HepG2 (cell line): ENCODE measurements at regions not wholly inside any gene's neighbourhood (a gene's known extent, or its start where the extent isn't known, plus 50 kb on each side); places are given as distances from the start of the nearest gene placed in this dataset.

Experiments
- ATAC-seq: fragments of 200-7000 bp; cut with Tn5 transposase; 3 replicates; pipeline ENCODE4 v1.9.1; 2020; ENCODE audit warnings: mild to moderate bottlenecking, moderate library complexity
- BruUV-seq: library from RNA; stranded (reverse); fragments of 400-500 nt; replicated peaks from 2 replicates; lab custom pipeline; 2021; lab: Mats Ljungman, UMichigan
- CTCF ChIA-PET: fragments of 300-600 bp; formaldehyde crosslinking; extraction: SDS; loops from one replicate; lab custom pipeline; 2021; ENCODE audit warnings: low total read pairs, inconsistent platforms, low intra/inter-chr PET ratio; lab: Yijun Ruan, JAX
- POLR2A ChIA-PET: fragments of 350-600 bp; sonication (Branson Sonifier 250); formaldehyde crosslinking; loops from one replicate; lab custom pipeline; 2020; ENCODE audit warnings: antibody characterized with exemption, inconsistent platforms; lab: Yijun Ruan, JAX
- DNase-seq: peaks from one replicate; pipeline ENCODE4 v3.0.0-alpha.2; 2015; ENCODE audit warnings: low spot score
- FAIRE-seq: peaks from 3 replicates; lab custom pipeline; 2011; peaks lifted over from hg19 to GRCh38; lab: Jason Lieb, UNC
- H2AFZ ChIP-seq: one replicate; pipeline ENCODE4 v1.6.1; 2011; ENCODE audit warnings: low read length, inconsistent platforms
- H3K27ac ChIP-seq: fragments of 300-600 bp; 3 replicates; pipeline ENCODE4 v1.8.0; 2011; ENCODE audit warnings: mixed run types, mild to moderate bottlenecking, mixed read lengths, low read length, inconsistent platforms; ENCODE audit not compliant: insufficient read depth; ENCODE audit errors: extremely low read length
- H3K27me3 ChIP-seq, 2 experiments: fragments of 200-600 bp in 1 of 2; 2 replicates in 1 of 2; 3 replicates in 1 of 2; pipeline versions ENCODE4 v1.6.0 to v1.8.0; 2011; ENCODE audit warnings: low read length in 2 of 2, mild to moderate bottlenecking in 2 of 2, moderate library complexity in 2 of 2, inconsistent platforms in 1 of 2; ENCODE audit not compliant: insufficient read depth in 2 of 2, control insufficient read depth in 1 of 2
- H3K36me3 ChIP-seq, 2 experiments: fragments of 200-600 bp in 1 of 2; replicated peaks in 1 of 2; 2 replicates in 1 of 2; 3 replicates in 1 of 2; pipeline versions ENCODE4 v1.5.1 to v1.8.0; 2011; ENCODE audit warnings: low read length in 2 of 2, inconsistent platforms in 1 of 2; ENCODE audit not compliant: insufficient read depth in 2 of 2, control insufficient read depth in 1 of 2
- H3K4me1 ChIP-seq: 2 replicates; pipeline ENCODE4 v1.5.1; 2012; ENCODE audit warnings: low read length, inconsistent platforms; ENCODE audit not compliant: insufficient read depth
- H3K4me2 ChIP-seq: 2 replicates; pipeline ENCODE4 v1.6.0; 2011; ENCODE audit warnings: low read depth, low read length, inconsistent platforms
- H3K4me3 ChIP-seq, 3 experiments: fragments of 200-600 bp in 1 of 3; sonication (generic), shearing (Covaris generic) in 1 of 3; replicated peaks in 1 of 3; 2 replicates each; pipeline ENCODE4 v1.5.1; 2011 to 2016; ENCODE audit warnings: low read length in 3 of 3, inconsistent platforms in 2 of 3, low read depth in 2 of 3, mild to moderate bottlenecking in 2 of 3, control low read depth in 1 of 3, mixed read lengths in 1 of 3; ENCODE audit not compliant: insufficient read depth in 1 of 3
- H3K79me2 ChIP-seq: one replicate; pipeline ENCODE4 v1.6.1; 2011; ENCODE audit warnings: low read length, inconsistent platforms; ENCODE audit not compliant: insufficient read depth
- H3K9ac ChIP-seq: 2 replicates; pipeline ENCODE4 v1.6.0; 2011; ENCODE audit warnings: mild to moderate bottlenecking, low read depth, low read length, inconsistent platforms; ENCODE audit not compliant: insufficient read depth
- H3K9me3 ChIP-seq: 2 replicates; pipeline ENCODE4 v1.5.1; 2012; ENCODE audit warnings: mild to moderate bottlenecking, low read length
- H4K20me1 ChIP-seq: 2 replicates; pipeline ENCODE4 v1.6.0; 2011; ENCODE audit warnings: inconsistent platforms, mild to moderate bottlenecking, low read length, moderate library complexity; ENCODE audit not compliant: insufficient read depth
- CREM ChIP-seq, 2 experiments: sonication (generic) in 1 of 2; formaldehyde crosslinking in 1 of 2; IDR thresholded peaks; 2 replicates each; pipeline versions ENCODE4 v1.4.0 to v1.6.1; 2016 to 2020; ENCODE audit warnings: antibody characterized with exemption in 1 of 2, mild to moderate bottlenecking in 1 of 2, missing genetic modification reagents in 1 of 2
- HBP1 ChIP-seq: IDR thresholded peaks from 2 replicates; pipeline ENCODE4 v1.6.1; 2016; ENCODE audit warnings: low read depth, control low read depth
- IRF2 ChIP-seq: IDR thresholded peaks from 2 replicates; pipeline ENCODE4 v1.6.1; 2018; ENCODE audit warnings: missing genetic modification reagents, missing compliant biosample characterization
- KAT7 ChIP-seq: IDR thresholded peaks from 2 replicates; pipeline ENCODE4 v1.6.1; 2018; ENCODE audit warnings: borderline replicate concordance, missing compliant biosample characterization
- NFE2L2 ChIP-seq: fragments of 150-350 bp; IDR thresholded peaks from 2 replicates; pipeline ENCODE4 v1.6.1; 2014; ENCODE audit warnings: low read length
- NFYC ChIP-seq: IDR thresholded peaks from 2 replicates; pipeline ENCODE4 v1.6.1; 2016; ENCODE audit warnings: missing genetic modification reagents, missing compliant biosample characterization
- PLRG1 ChIP-seq: fragments of 450-650 bp; conservative IDR thresholded peaks from 2 replicates; pipeline ENCODE4 v1.6.1; 2016
- RELA ChIP-seq: sonication (generic); formaldehyde crosslinking; IDR thresholded peaks from 2 replicates; pipeline ENCODE4 v1.4.0; 2020; ENCODE audit warnings: missing genetic modification reagents
- SMYD3 ChIP-seq: sonication (generic); formaldehyde crosslinking; IDR thresholded peaks from 2 replicates; pipeline ENCODE4 v1.8.1; 2023; ENCODE audit warnings: mild to moderate bottlenecking, missing genetic modification reagents
- SRF ChIP-seq: IDR thresholded peaks from 2 replicates; pipeline ENCODE4 v1.6.1; 2011; ENCODE audit warnings: mild to moderate bottlenecking, low read depth, low read length, moderate library complexity
- ZNF232 ChIP-seq: sonication (generic); formaldehyde crosslinking; IDR thresholded peaks from 2 replicates; pipeline ENCODE4 v1.4.0; 2020; ENCODE audit warnings: missing genetic modification reagents, borderline replicate concordance
- ZNF619 ChIP-seq: sonication (generic); formaldehyde crosslinking; IDR thresholded peaks from 2 replicates; pipeline ENCODE4 v1.4.0; 2020; ENCODE audit warnings: mild to moderate bottlenecking, missing genetic modification reagents
- ZNF691 ChIP-seq: sonication (generic); formaldehyde crosslinking; IDR thresholded peaks from 2 replicates; pipeline ENCODE4 v1.4.0; 2020; ENCODE audit warnings: missing genetic modification reagents, low read depth, mild to moderate bottlenecking, borderline replicate concordance
- ZSCAN5A ChIP-seq: sonication (generic); formaldehyde crosslinking; IDR thresholded peaks from 2 replicates; pipeline ENCODE4 v1.8.0; 2022; ENCODE audit warnings: mild to moderate bottlenecking, missing genetic modification reagents, borderline replicate concordance
- WGBS: methylation state at CpG from one replicate; pipeline ENCODE4 v1.1.6; 2017; ENCODE audit warnings: low lambda C conversion rate; 5-methylcytosine and 5-hydroxymethylcytosine counted together
- in situ Hi-C: cut with HindIII; loops from 2 replicates; pipeline ENCODE4 v1.10.0; 2017; ENCODE audit warnings: low pct_unique_long_range_greater_than_20kb; ENCODE audit not compliant: extremely low pct_ligation_motif_present
- intact Hi-C: fragments of 100-400 bp; cut with micrococcal nuclease; formaldehyde crosslinking; loops from one replicate; pipeline ENCODE4 v1.10.0; 2022; ENCODE audit not compliant: unreplicated experiment
- TF ChIP-seq, protein P1 (sequence below): sonication (generic); formaldehyde crosslinking; IDR thresholded peaks from 2 replicates; pipeline ENCODE4 v1.9.0; 2022; ENCODE audit warnings: missing genetic modification reagents, mild to moderate bottlenecking, borderline replicate concordance
- TF ChIP-seq, protein P2 (sequence below): sonication (generic); formaldehyde crosslinking; conservative IDR thresholded peaks from 2 replicates; pipeline ENCODE4 v1.8.1; 2023; ENCODE audit warnings: missing genetic modification reagents
- TF ChIP-seq, protein P3 (sequence below): sonication (generic); formaldehyde crosslinking; IDR thresholded peaks from 2 replicates; pipeline ENCODE4 v1.4.0; 2020; ENCODE audit warnings: mild to moderate bottlenecking, missing genetic modification reagents

- H3K4me2 ChIP-seq = no peak overlapping the region
- no peak overlapping the region for H3K9ac ChIP-seq
- BruUV-seq = no TSS peak
- H3K27ac ChIP-seq = no peak overlapping the region
- no peak for FAIRE-seq
- ChIA-PET POLR2A (no interaction called here), CTCF (no interaction called here)
- H2AFZ ChIP-seq = no peak overlapping the region
- no peak for ATAC-seq
- no peaks in the 10 kb centered on the region for H3K27me3 ChIP-seq
- no peak overlapping the region for H3K4me3 ChIP-seq
- intact Hi-C loops = no loop called here
- H3K4me1 ChIP-seq = no peaks in the 10 kb centered on the region
- no peaks in the 10 kb centered on the region for H3K9me3 ChIP-seq
- in situ Hi-C loops = no loop called here
- DNase-seq = no peak
- no peaks in the 10 kb centered on the region for H4K20me1 ChIP-seq
- WGBS = 2% methylated on average over 2 of the region's 2 CpGs
- no peaks in the 10 kb centered on the region for H3K79me2 ChIP-seq
- no peaks in the 10 kb centered on the region for H3K36me3 ChIP-seq
- TF ChIP-seq PLRG1 = no peak
- TF ChIP-seq CREM (IDR thresholded peaks at IDR 0.05) = no peak
- TF ChIP-seq CREM (CRISPR knock-in tag; IDR thresholded peaks at IDR 0.05) = no peak
- TF ChIP-seq ZNF619 (CRISPR knock-in tag) = no peak
- no peak for TF ChIP-seq NFYC (CRISPR knock-in tag)
- no peak for TF ChIP-seq KAT7 (CRISPR knock-in tag)
- no peak for TF ChIP-seq HBP1 (CRISPR knock-in tag)
- TF ChIP-seq SMYD3 = no peak
- TF ChIP-seq ZNF232 (CRISPR knock-in tag) = no peak
- TF ChIP-seq SRF = no peak
- TF ChIP-seq RELA (CRISPR knock-in tag) = no peak
- TF ChIP-seq, protein P1, sequence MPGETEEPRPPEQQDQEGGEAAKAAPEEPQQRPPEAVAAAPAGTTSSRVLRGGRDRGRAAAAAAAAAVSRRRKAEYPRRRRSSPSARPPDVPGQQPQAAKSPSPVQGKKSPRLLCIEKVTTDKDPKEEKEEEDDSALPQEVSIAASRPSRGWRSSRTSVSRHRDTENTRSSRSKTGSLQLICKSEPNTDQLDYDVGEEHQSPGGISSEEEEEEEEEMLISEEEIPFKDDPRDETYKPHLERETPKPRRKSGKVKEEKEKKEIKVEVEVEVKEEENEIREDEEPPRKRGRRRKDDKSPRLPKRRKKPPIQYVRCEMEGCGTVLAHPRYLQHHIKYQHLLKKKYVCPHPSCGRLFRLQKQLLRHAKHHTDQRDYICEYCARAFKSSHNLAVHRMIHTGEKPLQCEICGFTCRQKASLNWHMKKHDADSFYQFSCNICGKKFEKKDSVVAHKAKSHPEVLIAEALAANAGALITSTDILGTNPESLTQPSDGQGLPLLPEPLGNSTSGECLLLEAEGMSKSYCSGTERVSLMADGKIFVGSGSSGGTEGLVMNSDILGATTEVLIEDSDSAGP (CRISPR knock-in tag) = no peak
- TF ChIP-seq NFE2L2 = no peak
- TF ChIP-seq ZSCAN5A = no peak
- no peak for TF ChIP-seq IRF2 (CRISPR knock-in tag)
- TF ChIP-seq ZNF691 (CRISPR knock-in tag) = no peak
- TF ChIP-seq, protein P2, sequence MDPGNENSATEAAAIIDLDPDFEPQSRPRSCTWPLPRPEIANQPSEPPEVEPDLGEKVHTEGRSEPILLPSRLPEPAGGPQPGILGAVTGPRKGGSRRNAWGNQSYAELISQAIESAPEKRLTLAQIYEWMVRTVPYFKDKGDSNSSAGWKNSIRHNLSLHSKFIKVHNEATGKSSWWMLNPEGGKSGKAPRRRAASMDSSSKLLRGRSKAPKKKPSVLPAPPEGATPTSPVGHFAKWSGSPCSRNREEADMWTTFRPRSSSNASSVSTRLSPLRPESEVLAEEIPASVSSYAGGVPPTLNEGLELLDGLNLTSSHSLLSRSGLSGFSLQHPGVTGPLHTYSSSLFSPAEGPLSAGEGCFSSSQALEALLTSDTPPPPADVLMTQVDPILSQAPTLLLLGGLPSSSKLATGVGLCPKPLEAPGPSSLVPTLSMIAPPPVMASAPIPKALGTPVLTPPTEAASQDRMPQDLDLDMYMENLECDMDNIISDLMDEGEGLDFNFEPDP (CRISPR knock-in tag) = no peak
- TF ChIP-seq, protein P3, sequence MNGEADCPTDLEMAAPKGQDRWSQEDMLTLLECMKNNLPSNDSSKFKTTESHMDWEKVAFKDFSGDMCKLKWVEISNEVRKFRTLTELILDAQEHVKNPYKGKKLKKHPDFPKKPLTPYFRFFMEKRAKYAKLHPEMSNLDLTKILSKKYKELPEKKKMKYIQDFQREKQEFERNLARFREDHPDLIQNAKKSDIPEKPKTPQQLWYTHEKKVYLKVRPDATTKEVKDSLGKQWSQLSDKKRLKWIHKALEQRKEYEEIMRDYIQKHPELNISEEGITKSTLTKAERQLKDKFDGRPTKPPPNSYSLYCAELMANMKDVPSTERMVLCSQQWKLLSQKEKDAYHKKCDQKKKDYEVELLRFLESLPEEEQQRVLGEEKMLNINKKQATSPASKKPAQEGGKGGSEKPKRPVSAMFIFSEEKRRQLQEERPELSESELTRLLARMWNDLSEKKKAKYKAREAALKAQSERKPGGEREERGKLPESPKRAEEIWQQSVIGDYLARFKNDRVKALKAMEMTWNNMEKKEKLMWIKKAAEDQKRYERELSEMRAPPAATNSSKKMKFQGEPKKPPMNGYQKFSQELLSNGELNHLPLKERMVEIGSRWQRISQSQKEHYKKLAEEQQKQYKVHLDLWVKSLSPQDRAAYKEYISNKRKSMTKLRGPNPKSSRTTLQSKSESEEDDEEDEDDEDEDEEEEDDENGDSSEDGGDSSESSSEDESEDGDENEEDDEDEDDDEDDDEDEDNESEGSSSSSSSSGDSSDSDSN (CRISPR knock-in tag) = no peak
Measured at GRCh38 chr4:81531410-81531809, 59.7 kb upstream of the RASGEF1B start.
